DMS114 treated with DMSO at 0.1 percent for 48 hours (cell line): ENCODE measurements at regions not wholly inside any gene's neighbourhood (a gene's known extent, or its start where the extent isn't known, plus 50 kb on each side); places are given as distances from the start of the nearest gene placed in this dataset.
"Not testable (repeated sequence)": the region's sequence is repeated elsewhere in the genome, so short reads cannot be mapped to it uniquely, and the experiment has no call there.

Experiments used
- DNase-seq: peaks from one replicate; lab custom pipeline; 2025; ENCODE audit not compliant: unreplicated experiment; lab: John Stamatoyannopoulos, UW

DNA sequence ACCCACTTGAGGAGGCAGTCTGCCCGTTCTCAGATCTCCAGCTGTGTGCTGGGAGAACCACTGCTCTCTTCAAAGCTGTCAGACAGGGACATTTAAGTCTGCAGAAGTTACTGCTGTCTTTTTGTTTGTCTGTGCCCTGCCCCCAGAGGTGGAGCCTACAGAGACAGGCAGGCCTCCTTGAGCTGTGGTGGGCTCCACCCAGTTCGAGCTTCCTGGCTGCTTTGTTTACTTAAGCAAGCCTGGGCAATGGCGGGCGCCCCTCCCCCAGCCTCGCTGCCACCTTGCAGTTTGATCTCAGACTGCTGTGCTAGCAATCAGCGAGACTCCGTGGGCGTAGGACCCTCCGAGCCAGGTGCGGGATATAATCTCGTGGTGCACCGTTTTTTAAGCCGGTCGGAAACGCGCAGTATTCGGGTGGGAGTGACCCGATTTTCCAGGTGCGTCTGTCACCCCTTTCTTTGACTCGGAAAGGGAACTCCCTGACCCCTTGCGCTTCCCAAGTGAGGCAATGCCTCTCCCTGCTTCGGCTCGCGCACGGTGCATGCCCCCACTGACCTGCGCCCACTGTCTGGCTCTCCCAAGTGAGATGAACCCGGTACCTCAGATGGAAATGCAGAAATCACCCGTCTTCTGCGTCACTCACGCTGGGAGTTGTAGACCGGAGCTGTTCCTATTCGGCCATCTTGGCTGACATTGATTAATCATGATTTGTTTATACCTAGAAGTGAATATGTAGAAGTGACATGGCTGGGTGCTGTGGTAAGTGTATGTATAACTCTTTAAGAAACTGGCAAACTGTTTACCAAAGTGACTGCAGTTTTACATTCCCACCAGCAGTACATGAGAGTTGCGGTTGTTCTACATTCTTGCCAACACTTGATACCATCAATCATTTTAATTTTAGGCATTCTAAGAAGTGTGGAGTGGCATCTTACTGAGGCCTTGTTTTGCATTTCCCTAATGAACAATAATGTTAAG lies 465.9 kb upstream of the MAP3K7 start:
- DNase-seq = not testable (repeated sequence)

GRCh38 chr6:91045161-91045560 lies 458.3 kb upstream of the MAP3K7 start:
- no peak for DNase-seq

GRCh38 chr6:91043751-91044150 lies 456.9 kb upstream of the MAP3K7 start:
- no peak for DNase-seq

GRCh38 chr6:91042656-91043055 lies 455.8 kb upstream of the MAP3K7 start:
- DNase-seq = no peak

DNA sequence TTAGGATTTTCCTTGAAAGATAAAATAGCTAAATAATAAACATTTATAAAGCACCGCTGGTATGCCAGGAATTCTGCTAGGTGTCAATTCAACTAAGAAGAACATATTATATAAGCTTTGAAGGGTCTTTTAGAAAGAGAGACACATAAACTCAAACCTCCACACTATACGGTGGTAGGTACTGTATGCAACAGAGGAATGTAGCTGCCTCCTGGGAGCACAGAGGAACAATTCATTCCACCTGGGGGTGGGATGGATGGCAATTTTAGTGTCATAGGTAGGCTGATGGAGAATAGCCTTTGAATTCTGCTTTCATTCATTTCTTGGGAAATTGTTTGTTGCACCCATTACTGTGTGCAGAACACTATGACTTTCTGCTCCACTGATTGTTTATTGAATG lies 447.1 kb upstream of the MAP3K7 start:
- no peak for DNase-seq

GRCh38 chr6:91031581-91031980 lies 444.7 kb upstream of the MAP3K7 start:
- DNase-seq = no peak

GRCh38 chr6:91029211-91029610 lies 442.3 kb upstream of the MAP3K7 start:
- no peak for DNase-seq

- DNase-seq = no peak
Measured at GRCh38 chr6:91023529-91023928, 436.7 kb upstream of the MAP3K7 start.

GRCh38 chr6:91020744-91021143 lies 433.9 kb upstream of the MAP3K7 start:
- DNase-seq = no peak

DNA sequence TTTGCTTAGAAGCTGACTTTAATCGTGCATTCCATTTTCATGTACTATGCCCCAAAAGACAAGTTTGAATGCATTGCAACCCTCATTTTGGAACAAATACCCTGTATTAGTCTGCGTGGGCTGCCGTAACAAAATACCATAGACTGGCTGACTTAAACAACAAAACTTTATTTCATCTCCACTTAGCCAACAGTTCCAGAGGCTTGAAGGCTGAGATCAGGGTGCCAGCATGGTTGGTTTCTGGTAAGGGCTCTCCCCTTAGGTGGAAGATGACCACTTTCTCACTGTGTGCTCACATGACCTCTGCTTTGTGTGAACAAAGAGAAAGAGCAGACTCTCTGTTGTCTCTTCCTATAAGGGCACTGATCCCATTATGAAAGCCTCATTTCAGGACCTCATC lies 431.7 kb upstream of the MAP3K7 start:
- no peak for DNase-seq

DNA sequence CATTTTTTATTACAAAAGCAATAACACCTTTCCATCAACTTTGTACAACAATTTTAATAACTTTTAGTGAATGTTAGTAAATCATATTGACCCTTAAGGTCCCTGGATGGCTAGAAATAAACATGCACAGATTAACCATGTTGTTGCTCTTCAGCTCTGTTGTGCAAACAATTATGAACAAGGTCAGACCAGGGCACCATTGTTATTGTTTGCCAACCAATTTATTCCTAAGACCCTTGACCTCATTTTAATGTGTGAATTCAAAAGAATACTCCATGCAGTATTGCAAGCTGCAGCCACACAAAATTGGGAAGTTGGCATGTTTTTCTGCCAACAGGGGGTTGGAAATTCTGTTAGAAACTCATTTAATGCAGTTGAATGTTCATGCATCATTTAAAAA lies 426.6 kb upstream of the MAP3K7 start:
- DNase-seq = no peak

DNA sequence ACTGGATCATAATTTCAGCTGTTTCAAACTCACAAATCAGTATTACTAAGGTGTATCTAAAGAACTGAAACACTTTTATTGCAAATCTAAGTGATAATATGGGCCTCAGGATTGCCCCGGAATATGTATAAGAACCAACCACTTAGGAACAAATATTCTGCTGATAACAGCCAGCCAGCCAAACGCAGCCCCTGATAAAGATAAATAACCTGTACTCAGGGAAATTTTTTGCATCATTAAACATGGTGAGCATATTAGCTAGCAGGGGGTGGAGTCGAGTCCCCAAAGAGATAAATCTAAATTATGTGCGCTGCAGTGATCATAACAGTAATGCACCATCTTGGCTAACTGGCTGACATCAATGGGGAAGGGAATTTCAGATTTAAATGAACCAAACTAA lies 410.2 kb upstream of the MAP3K7 start:
- DNase-seq = no peak

DNA sequence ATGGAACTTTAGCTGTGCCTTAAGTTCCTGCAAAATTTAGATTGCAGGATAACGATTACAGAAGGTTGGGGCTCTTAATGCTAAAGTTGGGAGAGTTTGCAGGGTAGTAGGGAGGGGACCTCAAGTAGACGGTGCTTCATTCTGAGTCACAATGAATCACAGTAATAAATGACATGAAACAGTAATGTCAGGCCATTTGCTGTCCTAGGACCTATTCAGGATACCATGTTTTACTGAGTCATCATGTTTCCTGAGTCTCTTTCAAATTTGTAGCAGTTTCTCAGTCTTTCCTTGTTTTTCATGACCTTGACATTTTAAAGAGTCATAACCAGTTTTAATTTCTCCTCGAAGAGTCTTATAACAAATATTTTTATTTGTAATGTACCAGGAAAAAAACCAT lies 406.9 kb upstream of the MAP3K7 start:
- DNase-seq = no peak

- no peak for DNase-seq
Measured at GRCh38 chr6:90989763-90990162, 402.9 kb upstream of the MAP3K7 start.

DNA sequence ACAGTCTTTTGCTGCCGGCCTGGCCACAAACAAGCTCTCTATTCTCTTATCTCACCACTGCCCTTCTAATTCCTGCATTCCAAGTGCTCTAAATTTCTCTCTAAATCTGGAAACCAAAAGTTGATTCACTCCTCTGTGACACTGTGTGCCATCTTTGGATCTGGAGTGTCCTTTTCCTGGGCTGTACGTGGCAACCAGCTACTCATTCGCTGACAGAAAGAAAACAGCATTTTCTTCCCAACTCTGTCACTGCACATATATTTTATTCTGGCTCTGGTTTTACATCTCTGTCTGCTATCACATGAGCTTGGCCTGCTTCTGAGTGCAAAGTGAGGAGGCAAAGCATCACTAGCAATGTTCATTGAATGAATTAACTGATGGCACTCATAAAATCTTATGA lies 397.2 kb upstream of the MAP3K7 start:
- no peak for DNase-seq

- no peak for DNase-seq
Measured at GRCh38 chr6:90983462-90983861, 396.6 kb upstream of the MAP3K7 start.

DNA sequence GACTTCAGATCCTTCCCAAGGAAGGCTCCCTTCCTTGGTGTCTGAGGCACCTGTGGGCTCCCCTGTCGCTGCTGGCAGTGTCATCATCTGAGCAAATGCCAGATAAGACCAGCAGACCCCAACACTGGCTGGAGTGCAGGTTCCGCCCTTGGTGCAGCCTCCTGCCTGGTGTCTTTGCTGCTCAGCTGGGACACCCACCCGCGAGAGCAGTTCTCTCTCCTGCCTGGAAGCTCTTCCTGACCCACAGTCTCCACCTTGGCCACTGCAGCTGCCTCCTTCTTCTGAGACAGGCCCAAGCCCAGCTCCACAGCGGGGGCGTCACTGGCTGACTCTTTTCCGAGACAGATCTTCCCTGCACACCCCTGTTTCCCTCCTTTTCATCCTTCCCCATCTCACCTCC lies 395.7 kb upstream of the MAP3K7 start:
- no peak for DNase-seq

DNA sequence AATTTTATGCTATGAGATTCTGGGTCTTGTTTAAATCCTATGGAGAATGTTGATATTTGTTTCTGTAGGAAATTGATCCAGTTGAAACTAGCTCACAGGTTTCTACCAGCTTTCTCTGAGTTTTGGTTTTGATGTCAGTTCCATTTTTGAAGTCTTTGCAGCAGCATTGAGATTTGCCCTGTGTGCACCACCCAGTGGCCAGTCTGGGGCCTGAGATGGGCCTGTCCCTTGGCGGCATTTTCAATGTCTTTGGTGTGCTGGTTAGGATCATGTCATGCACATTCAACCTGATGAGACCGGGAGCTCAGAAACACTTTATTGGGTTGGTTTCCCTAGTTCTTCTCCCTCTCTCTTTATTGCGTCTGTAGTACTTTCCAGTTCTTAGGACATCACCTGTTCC lies 395.2 kb upstream of the MAP3K7 start:
- no peak for DNase-seq

- DNase-seq = no peak
Measured at GRCh38 chr6:90978046-90978445, 391.2 kb upstream of the MAP3K7 start.

DNA sequence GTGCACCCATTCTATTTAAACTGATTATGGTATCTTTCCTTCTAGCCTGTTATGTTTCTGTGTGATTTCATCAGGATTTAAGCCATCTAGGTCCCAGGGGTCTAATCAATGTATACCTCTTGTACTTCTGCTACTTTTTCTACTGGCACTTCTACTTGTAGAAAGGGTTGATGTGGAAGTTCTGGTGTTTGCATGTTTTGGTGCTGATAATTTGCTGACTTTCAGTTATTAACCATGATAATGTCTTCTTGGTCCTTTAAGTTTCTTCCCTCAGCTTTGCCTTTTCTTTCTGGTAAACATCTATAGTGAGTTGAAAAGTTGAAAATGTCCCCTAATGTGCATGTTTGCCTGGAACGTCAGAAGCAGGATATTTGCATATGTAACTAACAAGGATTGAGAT lies 390.6 kb upstream of the MAP3K7 start:
- DNase-seq = no peak

DNA sequence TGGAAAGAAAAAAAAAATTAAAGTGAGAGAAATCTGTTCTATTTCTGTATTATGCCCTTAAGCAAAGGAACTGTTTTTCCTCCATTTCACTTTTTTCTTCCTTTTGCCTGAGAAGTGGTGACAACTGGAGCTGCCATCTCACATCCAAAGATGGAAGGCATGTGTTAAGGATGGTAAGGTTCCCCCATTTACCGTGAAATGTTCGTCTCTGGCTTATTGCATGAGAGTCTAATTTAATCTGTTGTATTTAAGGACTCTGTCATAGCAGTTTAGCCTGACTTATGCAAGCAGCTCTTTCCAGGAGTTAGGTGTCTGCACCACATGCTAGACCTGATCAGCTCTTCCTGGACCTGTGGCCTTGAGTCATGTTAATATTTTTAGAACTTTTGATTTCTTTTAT lies 389.5 kb upstream of the MAP3K7 start:
- no peak for DNase-seq

- no peak for DNase-seq
Measured at GRCh38 chr6:90975741-90976140, 388.9 kb upstream of the MAP3K7 start.

GRCh38 chr6:90973188-90973587 lies 386.3 kb upstream of the MAP3K7 start:
- no peak for DNase-seq
